Keratinocyte (primary cell): ENCODE measurements at regions not wholly inside any gene's neighbourhood (a gene's known extent, or its start where the extent isn't known, plus 50 kb on each side); places are given as distances from the start of the nearest gene placed in this dataset.

Source experiments
- DNase-seq: peaks from one replicate; pipeline ENCODE4 v3.0.0-alpha.2; 2011; ENCODE audit warnings: low read depth, missing footprints, low spot score
- FAIRE-seq: peaks from 2 replicates; lab custom pipeline; 2011; peaks lifted over from hg19 to GRCh38; lab: Jason Lieb, UNC
- H2AFZ ChIP-seq: 2 replicates; pipeline ENCODE4 v1.6.0; 2012; ENCODE audit warnings: low read length, control low read depth, inconsistent platforms; ENCODE audit not compliant: control insufficient read depth
- H3K27ac ChIP-seq: 2 replicates; pipeline ENCODE4 v1.5.1; 2011; ENCODE audit warnings: low read length; ENCODE audit not compliant: control insufficient read depth, insufficient read depth
- H3K27me3 ChIP-seq: 3 replicates; pipeline ENCODE4 v1.6.0; 2011; ENCODE audit warnings: low read length; ENCODE audit not compliant: control insufficient read depth, insufficient read depth; ENCODE audit errors: extremely low read depth
- H3K36me3 ChIP-seq, 2 experiments: 2 replicates in 1 of 2; 3 replicates in 1 of 2; pipeline ENCODE4 v1.5.1; 2011; ENCODE audit warnings: low read length in 2 of 2, mild to moderate bottlenecking in 1 of 2; ENCODE audit not compliant: control insufficient read depth in 2 of 2, insufficient read depth in 2 of 2; ENCODE audit errors: extremely low read depth in 1 of 2
- H3K4me1 ChIP-seq: 3 replicates; pipeline ENCODE4 v1.5.1; 2011; ENCODE audit warnings: low read length; ENCODE audit not compliant: control insufficient read depth, insufficient read depth; ENCODE audit errors: extremely low read depth
- H3K4me2 ChIP-seq: 3 replicates; pipeline ENCODE4 v1.6.0; 2011; ENCODE audit warnings: low read depth, low read length; ENCODE audit not compliant: control insufficient read depth, insufficient read depth; ENCODE audit errors: extremely low read depth
- H3K4me3 ChIP-seq, 3 experiments: fragments of 200-600 bp in 1 of 3; sonication (generic) in 1 of 3; 2 replicates in 2 of 3; 3 replicates in 1 of 3; pipeline ENCODE4 v1.5.1; 2011 to 2016; ENCODE audit warnings: low read length in 3 of 3, mild to moderate bottlenecking in 3 of 3, control low read depth in 2 of 3, inconsistent platforms in 1 of 3, low read depth in 1 of 3, mixed read lengths in 1 of 3, mixed run types in 1 of 3, moderate library complexity in 1 of 3; ENCODE audit not compliant: control insufficient read depth in 2 of 3, insufficient read depth in 2 of 3; ENCODE audit errors: extremely low read depth in 1 of 3
- H3K79me2 ChIP-seq: 2 replicates; pipeline ENCODE4 v1.6.0; 2012; ENCODE audit warnings: low read length; ENCODE audit not compliant: control insufficient read depth, insufficient read depth
- H3K9ac ChIP-seq: 3 replicates; pipeline ENCODE4 v1.6.0; 2011; ENCODE audit warnings: low read length; ENCODE audit not compliant: control insufficient read depth, insufficient read depth; ENCODE audit errors: extremely low read depth
- H3K9me1 ChIP-seq: 3 replicates; pipeline ENCODE4 v1.6.0; 2011; ENCODE audit warnings: low read length; ENCODE audit not compliant: control insufficient read depth, insufficient read depth; ENCODE audit errors: extremely low read depth
- H3K9me3 ChIP-seq: 2 replicates; pipeline ENCODE4 v1.5.1; 2012; ENCODE audit warnings: low read depth, low read length; ENCODE audit not compliant: control insufficient read depth
- H4K20me1 ChIP-seq: 3 replicates; pipeline ENCODE4 v1.6.0; 2011; ENCODE audit warnings: low read length; ENCODE audit not compliant: control insufficient read depth, insufficient read depth; ENCODE audit errors: extremely low read depth
- EZH2 ChIP-seq: IDR thresholded peaks from one replicate; pipeline ENCODE4 v1.6.1; 2012; ENCODE audit warnings: inconsistent platforms, mild to moderate bottlenecking, low read length, moderate library complexity
- dilution Hi-C: fragments of 300-500 bp; cut with MboI; formaldehyde crosslinking; loops from one replicate; pipeline ENCODE4 v1.7.0; 2020; ENCODE audit warnings: low sequenced_read_pairs; ENCODE audit not compliant: extremely low pct_ligation_motif_present
- TF ChIP-seq, protein P1 (sequence below), 3 experiments: IDR thresholded peaks in 1 of 3; conservative IDR thresholded peaks in 1 of 3; optimal IDR thresholded peaks in 1 of 3; 2 replicates in 2 of 3; 3 replicates in 1 of 3; pipeline versions ENCODE3 to v1.5.1; 2011; ENCODE audit warnings: low read length in 3 of 3, mild to moderate bottlenecking in 3 of 3, moderate library complexity in 2 of 3, control low read depth in 1 of 3, inconsistent platforms in 1 of 3; ENCODE audit not compliant: insufficient read depth in 2 of 3; ENCODE audit errors: extremely low read depth in 1 of 3

- Histone ChIP-seq H3K4me1 (no peaks in the 10 kb centered on the region), H3K79me2 (no peaks in the 10 kb centered on the region), H3K27me3 (no peaks in the 10 kb centered on the region), H3K4me2 (no peak overlapping the region), H4K20me1 (no peaks in the 10 kb centered on the region), H3K9me1 (no peaks in the 10 kb centered on the region), H2AFZ (no peak overlapping the region), H3K4me3 (no peak overlapping the region), H3K36me3 (no peaks in the 10 kb centered on the region), H3K27ac (no peak overlapping the region), H3K9ac (no peak overlapping the region), H3K9me3 (no peaks in the 10 kb centered on the region)
- DNase-seq: no peak
- no peak for FAIRE-seq
- TF ChIP-seq EZH2: no peak
- dilution Hi-C loops: no loop called here
These were observed 111.2 kb upstream of the KIAA1217 start for GRCh38 chr10:24097751-24098207.

DNA sequence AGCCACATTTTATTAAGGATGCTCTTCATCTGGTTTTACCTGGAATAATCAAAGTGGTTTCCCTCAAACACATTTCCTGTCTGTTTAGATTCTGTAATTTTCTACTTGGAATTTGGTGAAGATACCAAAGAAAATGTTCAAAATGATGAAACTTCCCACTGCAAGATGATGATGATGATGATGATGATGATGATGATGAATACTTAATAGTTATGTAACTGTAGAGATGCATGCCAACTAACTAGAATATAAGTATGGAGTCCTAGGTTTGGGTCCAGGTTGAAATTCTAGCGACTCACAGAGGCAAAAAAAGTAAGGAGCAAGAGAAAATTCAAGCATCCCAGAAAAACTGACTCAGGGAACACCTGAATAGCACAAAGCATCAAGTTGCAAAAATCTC is 104.0 kb upstream of the KIAA1217 start:
- no peaks in the 10 kb centered on the region for H3K9me3 ChIP-seq
- FAIRE-seq (no peak), DNase-seq (no peak)
- H4K20me1 ChIP-seq: no peaks in the 10 kb centered on the region
- H3K9me1 ChIP-seq: no peaks in the 10 kb centered on the region
- dilution Hi-C loops: no loop called here
- no peak overlapping the region for H3K4me2 ChIP-seq
- no peaks in the 10 kb centered on the region for H3K79me2 ChIP-seq
- H3K4me1 ChIP-seq: no peaks in the 10 kb centered on the region
- H3K27me3 ChIP-seq: no peaks in the 10 kb centered on the region
- no peak overlapping the region for H3K27ac ChIP-seq
- no peaks in the 10 kb centered on the region for H3K36me3 ChIP-seq
- TF ChIP-seq EZH2: no peak
- TF ChIP-seq, protein P1, sequence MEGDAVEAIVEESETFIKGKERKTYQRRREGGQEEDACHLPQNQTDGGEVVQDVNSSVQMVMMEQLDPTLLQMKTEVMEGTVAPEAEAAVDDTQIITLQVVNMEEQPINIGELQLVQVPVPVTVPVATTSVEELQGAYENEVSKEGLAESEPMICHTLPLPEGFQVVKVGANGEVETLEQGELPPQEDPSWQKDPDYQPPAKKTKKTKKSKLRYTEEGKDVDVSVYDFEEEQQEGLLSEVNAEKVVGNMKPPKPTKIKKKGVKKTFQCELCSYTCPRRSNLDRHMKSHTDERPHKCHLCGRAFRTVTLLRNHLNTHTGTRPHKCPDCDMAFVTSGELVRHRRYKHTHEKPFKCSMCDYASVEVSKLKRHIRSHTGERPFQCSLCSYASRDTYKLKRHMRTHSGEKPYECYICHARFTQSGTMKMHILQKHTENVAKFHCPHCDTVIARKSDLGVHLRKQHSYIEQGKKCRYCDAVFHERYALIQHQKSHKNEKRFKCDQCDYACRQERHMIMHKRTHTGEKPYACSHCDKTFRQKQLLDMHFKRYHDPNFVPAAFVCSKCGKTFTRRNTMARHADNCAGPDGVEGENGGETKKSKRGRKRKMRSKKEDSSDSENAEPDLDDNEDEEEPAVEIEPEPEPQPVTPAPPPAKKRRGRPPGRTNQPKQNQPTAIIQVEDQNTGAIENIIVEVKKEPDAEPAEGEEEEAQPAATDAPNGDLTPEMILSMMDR (optimal IDR thresholded peaks at IDR 0.05 in 1 of 3, IDR thresholded peaks at IDR 0.05 in 1 of 3, conservative IDR thresholded peaks at IDR 0.05 in 1 of 3; ENCODE audit: extremely low read depth in 1 of 3, insufficient read depth in 2 of 3, low read length in 3 of 3): no peak
- H2AFZ ChIP-seq: no peak overlapping the region
- no peak overlapping the region for H3K4me3 ChIP-seq
- no peak overlapping the region for H3K9ac ChIP-seq

DNA sequence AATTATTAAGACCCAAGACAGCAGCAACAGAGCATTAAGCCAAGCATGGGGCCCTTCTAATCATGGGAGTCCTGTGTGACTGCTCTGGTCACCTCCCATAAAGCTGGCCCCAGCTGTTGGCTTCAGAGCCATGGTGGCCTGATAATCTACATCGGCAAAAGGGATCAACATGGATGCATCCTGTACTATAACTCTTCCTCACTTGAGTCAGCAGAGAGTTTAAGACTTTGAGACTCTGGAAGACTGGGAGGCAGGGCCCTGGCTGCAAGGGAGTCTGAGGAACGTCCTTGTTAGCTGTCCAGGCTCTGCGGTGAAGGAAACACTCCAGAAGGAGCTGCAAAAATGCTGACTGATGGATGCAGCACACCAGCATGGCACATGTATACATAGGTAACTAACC is 95.0 kb upstream of the KIAA1217 start:
- Histone ChIP-seq H3K9ac (no peak overlapping the region), H3K79me2 (no peaks in the 10 kb centered on the region), H3K27ac (no peak overlapping the region), H3K4me3 (no peak overlapping the region), H4K20me1 (no peaks in the 10 kb centered on the region), H3K4me1 (no peaks in the 10 kb centered on the region), H3K36me3 (no peaks in the 10 kb centered on the region), H2AFZ (no peak overlapping the region), H3K27me3 (no peaks in the 10 kb centered on the region), H3K9me1 (no peaks in the 10 kb centered on the region), H3K9me3 (no peaks in the 10 kb centered on the region), H3K4me2 (no peak overlapping the region)
- dilution Hi-C loops: no loop called here
- no peak for FAIRE-seq
- DNase-seq: no peak
- no peak for TF ChIP-seq EZH2
- TF ChIP-seq, protein P1 (optimal IDR thresholded peaks at IDR 0.05 in 1 of 3, IDR thresholded peaks at IDR 0.05 in 1 of 3, conservative IDR thresholded peaks at IDR 0.05 in 1 of 3; ENCODE audit: extremely low read depth in 1 of 3, insufficient read depth in 2 of 3, low read length in 3 of 3): no peak
